Neural cell (in vitro differentiated cells): ENCODE measurements at regions not wholly inside any gene's neighbourhood (a gene's known extent, or its start where the extent isn't known, plus 50 kb on each side); places are given as distances from the start of the nearest gene placed in this dataset.
A peak's percentile ranks its signal among the peaks of the same experiment; 100 is the strongest.

Experiments
- H2AFZ ChIP-seq: fragments of 200-600, 300-800 bp; sonication (generic), shearing (Covaris generic); 2 replicates; pipeline ENCODE4 v1.6.0; 2014; ENCODE audit warnings: low read depth, mild to moderate bottlenecking, antibody characterized with exemption, low read length, moderate library complexity
- H3F3A ChIP-seq: fragments of 200-600 bp; shearing (Covaris generic); 2 replicates; pipeline ENCODE4 v1.6.1; 2016; ENCODE audit warnings: mild to moderate bottlenecking, moderate library complexity, mixed read lengths, antibody characterized with exemption, low read length; ENCODE audit not compliant: insufficient read depth, poor library complexity, severe bottlenecking
- H3K27ac ChIP-seq: fragments of 200-600, 300-800 bp; sonication (generic), shearing (Covaris generic); 2 replicates; pipeline ENCODE4 v1.5.1; 2014; ENCODE audit warnings: mild to moderate bottlenecking, low read length, moderate library complexity
- H3K27me3 ChIP-seq: fragments of 300-800, 200-600 bp; sonication (generic), shearing (Covaris generic); 2 replicates; pipeline ENCODE4 v1.6.0; 2014; ENCODE audit warnings: mild to moderate bottlenecking, low read depth, low read length, moderate library complexity; ENCODE audit not compliant: insufficient read depth
- H3K36me3 ChIP-seq: fragments of 300-800, 200-600 bp; sonication (generic), shearing (Covaris generic); 2 replicates; pipeline ENCODE4 v1.5.1; 2014; ENCODE audit warnings: mild to moderate bottlenecking, antibody characterized with exemption, low read length, moderate library complexity; ENCODE audit not compliant: insufficient read depth
- H3K4me2 ChIP-seq: fragments of 300-800, 200-600 bp; sonication (generic), shearing (Covaris generic); 2 replicates; pipeline ENCODE4 v1.6.0; 2014; ENCODE audit warnings: mild to moderate bottlenecking, low read length
- H3K4me3 ChIP-seq: fragments of 300-800, 200-600 bp; sonication (generic), shearing (Covaris generic); 2 replicates; pipeline ENCODE4 v1.5.1; 2014; ENCODE audit warnings: mild to moderate bottlenecking, low read length, moderate library complexity
- H3K79me2 ChIP-seq: fragments of 200-600 bp; shearing (Covaris generic); replicated peaks from 2 replicates; pipeline ENCODE4 v1.6.0; 2014; ENCODE audit warnings: mild to moderate bottlenecking, low read length, moderate library complexity; ENCODE audit not compliant: insufficient read depth
- H3K9ac ChIP-seq: fragments of 300-800, 200-600 bp; sonication (generic), shearing (Covaris generic); 2 replicates; pipeline ENCODE4 v1.6.1; 2016; ENCODE audit warnings: mild to moderate bottlenecking, low read length, mixed read lengths
- H3K9me2 ChIP-seq: fragments of 200-600 bp; shearing (Covaris generic); 2 replicates; pipeline ENCODE4 v1.6.1; 2016; ENCODE audit warnings: mild to moderate bottlenecking, low read length, mixed read lengths; ENCODE audit not compliant: insufficient read depth
- H3K9me3 ChIP-seq: fragments of 200-600, 300-800 bp; sonication (generic), shearing (Covaris generic); 2 replicates; pipeline ENCODE4 v1.6.1; 2016; ENCODE audit warnings: mild to moderate bottlenecking, mixed run types, low read length, moderate library complexity, mixed read lengths
- H4K20me1 ChIP-seq: fragments of 200-600 bp; shearing (Covaris generic); 2 replicates; pipeline ENCODE4 v1.6.1; 2016; ENCODE audit warnings: mild to moderate bottlenecking, mixed run types; ENCODE audit not compliant: insufficient read depth
- CTCF ChIP-seq: fragments of 450-650 bp; IDR thresholded peaks from 2 replicates; pipeline ENCODE4 v1.5.1; 2014; ENCODE audit warnings: antibody characterized with exemption, mild to moderate bottlenecking, moderate library complexity; ENCODE audit not compliant: poor library complexity, severe bottlenecking
- EP300 ChIP-seq: fragments of 450-650 bp; conservative IDR thresholded peaks from 2 replicates; pipeline ENCODE4 v1.6.1; 2014; ENCODE audit warnings: antibody characterized with exemption, mild to moderate bottlenecking, moderate library complexity; ENCODE audit not compliant: poor library complexity, severe bottlenecking
- EZH2 ChIP-seq: fragments of 200-600, 300-800 bp; shearing (Covaris generic), sonication (generic); IDR thresholded peaks from 2 replicates; pipeline ENCODE4 v1.6.1; 2014; ENCODE audit warnings: antibody characterized with exemption, low read length, borderline replicate concordance, mild to moderate bottlenecking; ENCODE audit not compliant: insufficient read depth, poor library complexity, severe bottlenecking
- MXI1 ChIP-seq: fragments of 450-650 bp; conservative IDR thresholded peaks from 2 replicates; pipeline ENCODE4 v1.6.1; 2014; ENCODE audit warnings: antibody characterized with exemption, mild to moderate bottlenecking; ENCODE audit not compliant: poor library complexity, severe bottlenecking
- POLR2AphosphoS5 ChIP-seq: IDR thresholded peaks from 2 replicates; pipeline ENCODE4 v1.6.1; 2012
- RAD21 ChIP-seq: fragments of 450-650 bp; conservative IDR thresholded peaks from 2 replicates; pipeline ENCODE4 v1.6.1; 2014; ENCODE audit warnings: antibody characterized with exemption, mild to moderate bottlenecking, moderate library complexity
- REST ChIP-seq: IDR thresholded peaks from 2 replicates; pipeline ENCODE4 v1.6.1; 2012; ENCODE audit warnings: borderline replicate concordance
- SMC3 ChIP-seq: fragments of 450-650 bp; conservative IDR thresholded peaks from 2 replicates; pipeline ENCODE4 v1.6.1; 2014; ENCODE audit warnings: antibody characterized with exemption, mild to moderate bottlenecking, moderate library complexity; ENCODE audit not compliant: poor library complexity
- TAF1 ChIP-seq: IDR thresholded peaks from 2 replicates; pipeline ENCODE4 v1.6.1; 2012; ENCODE audit warnings: low read depth

GRCh38 chr22:27554841-27555456 is 246.6 kb downstream of the MN1 start:
- Histone ChIP-seq H3K79me2 (no peaks in the 10 kb centered on the region), H3K4me2 (no peak overlapping the region), H3K4me3 (peak overlapping the region; percentile 42), H3K9ac (peak overlapping the region; percentile 53), H3K36me3 (no peaks in the 10 kb centered on the region), H3K27ac (peak overlapping the region; percentile 84), H4K20me1 (no peaks in the 10 kb centered on the region), H3K27me3 (no peaks in the 10 kb centered on the region), H2AFZ (no peak overlapping the region), H3F3A (no peaks in the 10 kb centered on the region), H3K9me2 (no peaks in the 10 kb centered on the region), H3K9me3 (no peaks in the 10 kb centered on the region)
- TF ChIP-seq SMC3 = no peak
- no peak for TF ChIP-seq TAF1
- no peak for TF ChIP-seq REST
- no peak for TF ChIP-seq CTCF
- no peak for TF ChIP-seq MXI1
- no peak for TF ChIP-seq EZH2
- no peak for TF ChIP-seq POLR2AphosphoS5
- TF ChIP-seq EP300 = no peak

- H3K4me3 ChIP-seq = no peak overlapping the region
- no peaks in the 10 kb centered on the region for H3K36me3 ChIP-seq
- H3K4me2 ChIP-seq = no peak overlapping the region
- H3K9me3 ChIP-seq = no peaks in the 10 kb centered on the region
- H3K27me3 ChIP-seq = no peaks in the 10 kb centered on the region
- H4K20me1 ChIP-seq = no peaks in the 10 kb centered on the region
- H3K9ac ChIP-seq = no peak overlapping the region
- TF ChIP-seq MXI1 (no peak), REST (no peak), POLR2AphosphoS5 (no peak), TAF1 (no peak), CTCF (no peak), RAD21 (no peak), EP300 (no peak), EZH2 (no peak)
- no peaks in the 10 kb centered on the region for H3F3A ChIP-seq
- H3K27ac ChIP-seq = no peak overlapping the region
- no peaks in the 10 kb centered on the region for H3K9me2 ChIP-seq
- H2AFZ ChIP-seq = no peak overlapping the region
- H3K79me2 ChIP-seq = no peaks in the 10 kb centered on the region
Observed at GRCh38 chr22:27556371-27556770, 245.2 kb downstream of the MN1 start.
